ENCODE measurements at regions not wholly inside any gene's neighbourhood (a gene's known extent, or its start where the extent isn't known, plus 50 kb on each side); places are given as distances from the start of the nearest gene placed in this dataset.

- DNase-seq = no peak
Observed at GRCh38 chr16:73212431-73212830, 164.5 kb upstream of the ZFHX3 start.

GRCh38 chr16:73210686-73211085 is 162.8 kb upstream of the ZFHX3 start:
- no peak for DNase-seq

GRCh38 chr16:73210084-73210483 is 162.2 kb upstream of the ZFHX3 start:
- DNase-seq = no peak

- no peak for DNase-seq
Observed at GRCh38 chr16:73209190-73209589, 161.3 kb upstream of the ZFHX3 start.

- DNase-seq = no peak
Observed at GRCh38 chr16:73206151-73206707, 158.3 kb upstream of the ZFHX3 start.

GRCh38 chr16:73205153-73205886 is 157.4 kb upstream of the ZFHX3 start:
- no peak for DNase-seq

- DNase-seq = no peak
Observed at GRCh38 chr16:73204359-73205152, 156.6 kb upstream of the ZFHX3 start.

GRCh38 chr16:73202161-73202729 is 154.3 kb upstream of the ZFHX3 start:
- peak; percentile 55 for DNase-seq

GRCh38 chr16:73199214-73199613 is 151.3 kb upstream of the ZFHX3 start:
- no peak for DNase-seq

- no peak for DNase-seq
Observed at GRCh38 chr16:73198481-73198880, 150.6 kb upstream of the ZFHX3 start.

- no peak for DNase-seq
Observed at GRCh38 chr16:73197598-73197997, 149.7 kb upstream of the ZFHX3 start.

GRCh38 chr16:73196670-73197069 is 148.7 kb upstream of the ZFHX3 start:
- no peak for DNase-seq

- DNase-seq = no peak
Observed at GRCh38 chr16:73193464-73193863, 145.5 kb upstream of the ZFHX3 start.

GRCh38 chr16:73192232-73192894 is 144.4 kb upstream of the ZFHX3 start:
- DNase-seq = no peak

- DNase-seq = no peak
Observed at GRCh38 chr16:73191660-73192046, 143.7 kb upstream of the ZFHX3 start.

- no peak for DNase-seq
Observed at GRCh38 chr16:73190688-73191659, 143.0 kb upstream of the ZFHX3 start.

GRCh38 chr16:73190256-73190655 is 142.3 kb upstream of the ZFHX3 start:
- DNase-seq = no peak

- no peak for DNase-seq
Observed at GRCh38 chr16:73189136-73189535, 141.2 kb upstream of the ZFHX3 start.

GRCh38 chr16:73186752-73187601 is 139.0 kb upstream of the ZFHX3 start:
- DNase-seq = no peak

- no peak for DNase-seq
Observed at GRCh38 chr16:73185737-73186136, 137.8 kb upstream of the ZFHX3 start.

Measured in skin of body (tissue), 1 donor.